HG03095 (cell line): ENCODE measurements at regions not wholly inside any gene's neighbourhood (a gene's known extent, or its start where the extent isn't known, plus 50 kb on each side); places are given as distances from the start of the nearest gene placed in this dataset.
"Not testable (repeated sequence)": the region's sequence is repeated elsewhere in the genome, so short reads cannot be mapped to it uniquely, and the experiment has no call there.

Experiments
- ATAC-seq: cut with Tn5 transposase; IDR thresholded peaks from one replicate; pipeline ENCODE4 v1.9.1; 2021; ENCODE audit warnings: moderate library complexity; ENCODE audit not compliant: unreplicated experiment

DNA sequence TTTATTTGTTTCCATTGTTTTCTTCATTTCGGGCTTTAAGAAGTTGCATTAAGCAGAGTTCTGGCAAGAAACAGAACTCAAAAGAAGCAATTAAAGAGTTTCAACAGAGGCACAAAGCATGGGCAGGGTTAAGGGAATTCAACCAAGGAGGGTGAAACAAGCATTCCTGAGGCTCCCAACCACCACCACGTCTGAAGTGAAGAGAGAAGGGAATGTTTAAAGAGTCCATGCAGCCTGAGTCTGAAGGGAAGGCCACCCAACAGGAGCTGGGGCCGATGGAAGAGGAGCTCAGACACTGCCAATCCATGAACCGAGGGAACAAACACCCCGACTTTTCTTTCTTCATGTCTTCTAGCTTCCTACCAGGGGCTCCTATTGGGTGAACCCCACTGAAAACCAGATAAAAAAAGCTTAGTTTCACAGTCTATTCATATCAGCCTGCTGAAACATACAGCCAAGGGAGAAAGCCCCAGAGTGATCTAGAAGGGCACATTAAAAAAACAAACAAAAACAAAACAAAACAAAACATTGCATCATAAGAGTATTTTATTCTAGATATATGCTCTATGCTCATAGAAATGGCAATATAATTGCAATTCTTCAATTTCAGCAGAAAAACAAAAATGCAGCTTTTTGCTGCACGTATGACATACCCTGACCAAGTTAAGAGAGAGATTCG, 592.1 kb downstream of the TTLL7 start:
- not testable (repeated sequence) for ATAC-seq

DNA sequence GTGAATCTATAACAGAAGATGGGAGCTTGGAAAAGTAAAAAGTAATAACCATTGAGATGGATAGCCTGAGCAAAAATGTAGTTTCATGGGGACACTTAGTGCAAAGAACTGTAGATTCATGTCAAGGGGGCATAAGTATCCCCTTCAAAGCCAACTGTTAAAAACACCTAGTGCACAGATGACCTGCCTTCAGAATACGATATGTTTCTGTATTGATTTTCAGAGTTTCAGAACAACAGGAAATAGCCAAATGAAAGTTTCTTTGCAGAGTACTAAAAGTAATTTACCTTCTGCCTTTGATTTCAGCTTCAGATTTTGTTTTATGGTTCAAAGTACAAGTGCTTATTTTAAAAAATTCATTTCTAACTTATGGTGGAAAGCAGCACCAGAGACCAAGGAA, 593.1 kb downstream of the TTLL7 start:
- ATAC-seq = peak; percentile 68

DNA sequence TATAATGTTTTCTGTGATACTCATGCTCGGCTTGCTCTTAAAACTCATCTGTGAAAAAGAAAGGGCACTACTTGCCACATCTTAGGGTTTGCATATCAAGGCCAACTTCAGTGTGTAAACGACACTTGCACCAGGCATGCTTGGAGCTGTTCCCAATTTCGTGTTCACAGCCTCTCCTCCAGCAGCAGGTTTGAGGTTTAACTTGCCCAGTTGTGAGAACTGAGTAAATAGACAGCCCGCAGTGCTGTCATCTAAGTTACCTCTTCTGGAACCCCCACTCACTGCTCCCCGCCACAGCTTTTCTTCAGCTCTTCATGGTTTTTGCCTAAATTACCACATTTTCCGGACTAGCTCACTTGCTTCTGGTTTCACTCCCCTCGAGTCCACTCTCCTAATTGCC, 595.4 kb downstream of the TTLL7 start:
- not testable (repeated sequence) for ATAC-seq

GRCh38 chr1:83401146-83401545, 597.8 kb downstream of the TTLL7 start:
- not testable (repeated sequence) for ATAC-seq

- not testable (repeated sequence) for ATAC-seq
Measured at GRCh38 chr1:83400173-83400572, 598.8 kb downstream of the TTLL7 start.

GRCh38 chr1:83398125-83398524, 600.8 kb downstream of the TTLL7 start:
- ATAC-seq = not testable (repeated sequence)

GRCh38 chr1:83395130-83395529, 603.8 kb downstream of the TTLL7 start:
- ATAC-seq = not testable (repeated sequence)

DNA sequence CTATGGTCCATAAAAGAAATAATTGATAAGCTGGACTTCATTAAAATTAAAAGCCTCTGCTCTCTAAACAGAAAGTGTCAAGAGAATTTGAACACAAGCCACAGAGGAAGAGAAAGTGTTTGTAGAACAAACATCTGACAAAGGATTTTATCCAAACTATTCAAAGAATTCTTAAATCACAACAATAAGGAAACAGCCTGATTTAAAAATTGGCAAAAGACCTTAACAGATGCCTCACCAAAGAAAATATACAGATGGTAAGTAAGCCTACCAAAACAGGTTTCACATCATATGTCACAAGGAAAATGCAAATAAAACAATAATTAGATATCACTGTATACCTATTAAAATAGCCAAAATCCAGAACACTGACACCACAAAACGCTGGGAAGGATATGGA, 612.0 kb downstream of the TTLL7 start:
- ATAC-seq = not testable (repeated sequence)

DNA sequence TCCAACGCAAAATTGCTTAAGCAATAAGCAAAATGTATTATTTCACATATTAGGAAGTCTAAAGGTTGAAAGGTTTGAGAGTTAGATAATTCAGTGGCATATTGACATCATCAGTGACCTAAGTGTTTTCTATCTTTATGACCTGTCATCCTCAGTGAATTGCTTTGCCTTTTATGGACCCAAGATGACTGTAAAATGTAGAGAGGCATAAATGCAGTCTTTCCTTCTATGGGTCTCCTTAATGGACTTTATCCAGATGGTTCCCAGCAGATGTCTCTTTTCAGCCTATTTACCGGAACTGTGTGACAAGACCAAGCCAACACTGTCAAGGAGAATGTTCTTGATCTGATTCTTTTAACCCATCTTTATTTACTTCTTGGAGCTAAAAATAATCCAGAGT, 615.8 kb downstream of the TTLL7 start:
- ATAC-seq = not testable (repeated sequence)

GRCh38 chr1:83373018-83373417, 625.9 kb downstream of the TTLL7 start:
- not testable (repeated sequence) for ATAC-seq

DNA sequence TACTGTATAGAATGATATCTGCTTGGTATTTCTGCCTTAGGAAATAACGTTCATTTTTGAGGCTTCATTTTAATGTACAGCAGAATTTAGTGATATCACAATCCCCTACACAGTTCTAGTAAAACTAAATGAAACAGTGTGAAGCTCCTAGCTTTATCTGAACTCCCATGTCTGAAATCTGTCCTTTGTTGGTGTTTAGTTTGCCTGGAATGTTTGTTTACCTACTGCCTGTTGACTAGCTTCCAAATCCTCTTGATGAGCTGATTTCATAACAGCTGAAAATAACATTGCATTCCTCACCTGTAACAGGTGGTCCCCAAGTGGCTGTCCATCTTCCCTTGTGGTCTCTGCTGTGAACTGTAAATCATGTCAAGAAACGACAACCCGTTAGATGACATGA, 629.1 kb downstream of the TTLL7 start:
- ATAC-seq = not testable (repeated sequence)

DNA sequence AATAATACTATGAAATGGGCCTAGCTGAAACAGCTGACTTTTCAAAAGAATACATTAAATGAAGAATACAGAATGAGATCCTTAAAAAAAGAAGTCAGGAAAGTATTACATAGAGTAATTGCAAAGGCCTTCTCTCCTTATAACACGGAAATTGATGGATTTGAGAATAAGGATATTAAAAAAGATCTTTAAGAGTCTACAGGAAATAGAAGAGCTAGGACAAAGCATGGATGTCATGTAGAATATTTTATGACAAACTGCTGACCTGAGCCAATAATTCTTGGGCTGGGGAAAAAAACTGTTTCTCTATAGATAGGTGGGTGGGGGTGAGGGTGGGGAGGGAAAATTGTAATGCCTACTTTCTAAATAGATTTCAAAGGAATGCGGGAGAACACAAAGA, 633.6 kb downstream of the TTLL7 start:
- ATAC-seq = not testable (repeated sequence)

DNA sequence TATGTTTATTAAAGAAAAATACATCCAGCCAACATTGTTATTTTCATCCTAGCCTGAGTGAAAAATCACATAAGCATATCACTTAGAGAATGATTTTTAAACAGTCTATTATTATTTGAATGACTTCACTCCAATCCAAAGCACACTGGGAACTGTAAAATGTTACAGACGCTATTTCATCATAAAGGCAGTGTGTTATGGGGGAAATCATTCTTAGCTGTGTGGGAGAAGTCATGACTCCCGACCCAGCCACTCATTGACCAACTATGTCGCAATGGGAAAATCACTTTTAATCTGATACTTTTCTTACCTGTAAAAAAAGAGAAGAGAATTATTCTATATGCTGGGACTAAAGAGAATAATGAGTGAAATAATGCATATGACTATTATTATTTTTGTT, 653.6 kb downstream of the TTLL7 start:
- not testable (repeated sequence) for ATAC-seq

DNA sequence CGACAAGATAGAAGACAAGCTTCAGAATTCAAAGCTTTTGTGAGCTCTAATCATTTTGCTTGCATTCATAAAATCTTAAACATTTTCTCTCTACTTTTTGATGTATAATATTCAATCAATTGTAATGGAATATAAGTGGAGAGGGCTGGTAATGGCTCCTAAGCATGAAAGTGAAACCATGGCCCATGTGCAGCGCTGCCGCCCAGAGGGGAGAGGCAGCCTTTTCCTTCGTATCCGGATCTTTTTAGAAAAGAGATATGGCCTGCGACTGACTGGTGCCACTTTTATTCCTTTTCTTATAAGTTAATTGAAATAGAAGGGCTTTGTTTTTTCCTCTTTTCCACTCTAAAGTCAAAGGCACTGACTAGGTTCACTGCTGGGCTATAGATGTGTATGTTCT, 655.2 kb downstream of the TTLL7 start:
- not testable (repeated sequence) for ATAC-seq

GRCh38 chr1:83342995-83343394, 655.9 kb downstream of the TTLL7 start:
- ATAC-seq = not testable (repeated sequence)

GRCh38 chr1:83332308-83332707, 666.6 kb downstream of the TTLL7 start:
- ATAC-seq = not testable (repeated sequence)

GRCh38 chr1:83318366-83318765, 680.6 kb downstream of the TTLL7 start:
- no peak for ATAC-seq

DNA sequence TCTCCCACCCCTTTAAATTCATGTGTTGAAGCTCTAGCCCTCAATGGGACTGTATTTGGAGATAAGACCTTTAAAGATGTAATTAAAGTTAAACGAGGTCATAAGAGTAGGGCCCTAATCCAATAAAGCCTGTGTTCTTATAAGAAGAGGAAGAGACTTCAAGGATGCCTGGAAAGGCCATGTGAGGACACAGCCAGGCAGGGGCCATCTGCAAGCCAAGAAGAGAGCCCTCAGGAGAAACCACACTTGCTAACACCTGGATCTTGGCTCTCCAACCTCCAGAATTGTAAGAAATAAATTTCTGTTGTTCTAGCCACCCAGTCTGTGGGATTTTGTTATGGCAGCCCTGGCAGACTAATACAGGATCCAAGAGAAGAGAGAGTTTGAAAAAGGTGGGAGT, 683.5 kb downstream of the TTLL7 start:
- not testable (repeated sequence) for ATAC-seq

DNA sequence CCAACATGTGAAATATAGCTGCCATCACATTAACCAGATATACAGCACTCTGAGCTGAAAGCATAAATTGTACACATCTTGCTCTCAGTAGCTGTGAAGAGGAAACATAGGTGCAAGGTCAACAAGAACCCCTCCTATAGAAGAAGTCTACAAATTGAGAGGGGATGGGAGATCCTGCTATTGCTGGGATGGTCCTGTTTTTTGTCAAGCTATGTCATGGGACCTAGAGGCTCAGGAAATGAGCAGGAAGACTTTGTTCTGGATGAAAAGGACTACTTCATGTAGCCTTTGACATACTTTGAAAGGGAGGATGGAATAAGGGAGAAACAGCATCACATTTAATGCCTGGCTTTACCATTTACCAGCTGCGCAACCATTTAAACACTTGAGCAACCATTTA, 688.8 kb downstream of the TTLL7 start:
- ATAC-seq = not testable (repeated sequence)

DNA sequence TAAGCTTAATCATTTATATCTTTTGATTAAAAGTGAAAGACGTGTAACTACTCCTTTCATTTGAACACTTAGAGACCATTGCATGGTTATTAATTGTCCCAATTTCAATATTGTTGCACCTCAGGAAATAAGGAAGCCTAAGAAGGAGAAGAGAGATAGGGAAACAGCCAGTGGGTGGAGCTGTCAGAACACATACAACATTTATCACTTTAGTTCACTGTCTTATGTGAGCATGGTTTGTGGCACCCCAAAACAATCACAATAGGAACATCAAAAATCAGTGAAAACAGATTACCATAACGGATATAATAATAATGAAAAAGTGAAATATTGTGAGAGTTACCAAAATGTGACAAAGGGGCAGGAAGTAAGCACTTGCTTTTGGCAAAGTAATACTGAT, 689.9 kb downstream of the TTLL7 start:
- ATAC-seq = not testable (repeated sequence)

DNA sequence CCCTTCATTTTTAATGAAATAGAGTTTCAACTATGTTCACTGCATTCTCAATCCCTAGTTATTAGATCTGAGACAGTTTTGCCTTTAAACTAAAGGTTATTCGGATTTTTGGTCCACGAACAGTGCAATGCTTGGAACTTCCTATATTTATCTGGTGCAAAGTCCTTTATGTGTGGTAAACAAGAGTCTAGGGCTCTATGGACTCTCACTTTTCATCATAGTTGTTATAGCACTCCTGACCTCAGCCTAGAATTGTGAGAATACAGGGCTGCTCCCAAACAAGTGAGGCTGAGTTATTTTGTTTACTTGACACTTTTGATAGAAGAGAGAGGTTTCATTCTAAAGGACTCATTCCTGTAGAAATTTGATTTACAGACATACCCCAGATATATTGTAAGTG, 692.1 kb downstream of the TTLL7 start:
- not testable (repeated sequence) for ATAC-seq

GRCh38 chr1:83295594-83295993, 703.3 kb downstream of the TTLL7 start:
- ATAC-seq = not testable (repeated sequence)

- not testable (repeated sequence) for ATAC-seq
Measured at GRCh38 chr1:83287391-83287790, 711.5 kb downstream of the TTLL7 start.
